Cardiac muscle cell (in vitro differentiated cells and primary cell): ENCODE measurements at regions not wholly inside any gene's neighbourhood (a gene's known extent, or its start where the extent isn't known, plus 50 kb on each side); places are given as distances from the start of the nearest gene placed in this dataset.

Experiments
- DNase-seq, 2 donors: peaks; one replicate each; pipeline versions ENCODE4 v3.0.0 to v3.0.0-alpha.2; 2010 to 2017; ENCODE audit warnings: low read depth in 1 of 2, low spot score in 1 of 2
- H3K27ac ChIP-seq: fragments of 200-600 bp; sonication (generic); 2 replicates; pipeline ENCODE4 v1.5.1; 2016
- H3K27me3 ChIP-seq: fragments of 200-600 bp; sonication (generic); 2 replicates; pipeline ENCODE4 v1.6.0; 2016; ENCODE audit warnings: control low read depth
- H3K36me3 ChIP-seq: fragments of 200-600 bp; sonication (generic); 2 replicates; pipeline ENCODE4 v1.5.1; 2016; ENCODE audit warnings: control low read depth
- H3K4me1 ChIP-seq: fragments of 200-600 bp; sonication (generic); 2 replicates; pipeline ENCODE4 v1.8.1; 2017; ENCODE audit warnings: low read depth, mild to moderate bottlenecking, mixed run types
- H3K4me3 ChIP-seq: fragments of 200-600 bp; sonication (generic); 2 replicates; pipeline ENCODE4 v1.5.1; 2016; ENCODE audit warnings: mild to moderate bottlenecking
- H3K9me3 ChIP-seq: fragments of 200-600 bp; sonication (generic); 2 replicates; pipeline ENCODE4 v1.5.1; 2017; ENCODE audit warnings: low read depth, mild to moderate bottlenecking, control low read depth
- CTCF ChIP-seq: IDR thresholded peaks from 2 replicates; pipeline ENCODE4 v1.5.1; 2012; ENCODE audit warnings: low read depth, mild to moderate bottlenecking, low read length

GRCh38 chr16:50881956-50882355 lies 140.1 kb downstream of the CYLD start:
- no peak for DNase-seq
- Histone ChIP-seq H3K9me3 (no peaks in the 10 kb centered on the region), H3K4me1 (no peaks in the 10 kb centered on the region), H3K4me3 (no peak overlapping the region), H3K27me3 (no peaks in the 10 kb centered on the region), H3K27ac (no peak overlapping the region), H3K36me3 (no peaks in the 10 kb centered on the region)
- TF ChIP-seq CTCF = no peak

- no peaks in the 10 kb centered on the region for H3K27me3 ChIP-seq
- H3K4me3 ChIP-seq = no peak overlapping the region
- no peak overlapping the region for H3K27ac ChIP-seq
- TF ChIP-seq CTCF = no peak
- no peaks in the 10 kb centered on the region for H3K36me3 ChIP-seq
- peak in 1 of 2 donors; percentile 14 for DNase-seq
- H3K4me1 ChIP-seq = no peaks in the 10 kb centered on the region
- H3K9me3 ChIP-seq = no peaks in the 10 kb centered on the region
These were observed 139.5 kb downstream of the CYLD start for GRCh38 chr16:50881331-50881830.

- no peak for TF ChIP-seq CTCF
These were observed 139.0 kb downstream of the CYLD start for GRCh38 chr16:50880926-50881325.

GRCh38 chr16:50879873-50880695 lies 138.2 kb downstream of the CYLD start:
- Histone ChIP-seq H3K4me3 (no peak overlapping the region), H3K36me3 (no peaks in the 10 kb centered on the region), H3K4me1 (no peaks in the 10 kb centered on the region), H3K27ac (no peak overlapping the region), H3K9me3 (no peaks in the 10 kb centered on the region), H3K27me3 (no peaks in the 10 kb centered on the region)
- peak in 1 of 2 donors; percentile 15 for DNase-seq
- TF ChIP-seq CTCF = no peak

More at GRCh38 chr16:50880926-50881325, 139.0 kb downstream of the CYLD start:
- no peak overlapping the region for H3K27ac ChIP-seq
- H3K4me1 ChIP-seq = no peaks in the 10 kb centered on the region
- no peak for DNase-seq
- H3K9me3 ChIP-seq = no peaks in the 10 kb centered on the region
- no peaks in the 10 kb centered on the region for H3K27me3 ChIP-seq
- H3K36me3 ChIP-seq = no peaks in the 10 kb centered on the region
- no peak overlapping the region for H3K4me3 ChIP-seq

- Histone ChIP-seq H3K4me3 (no peak overlapping the region), H3K36me3 (no peaks in the 10 kb centered on the region), H3K27ac (no peak overlapping the region), H3K27me3 (no peaks in the 10 kb centered on the region), H3K4me1 (no peaks in the 10 kb centered on the region), H3K9me3 (no peaks in the 10 kb centered on the region)
- DNase-seq = no peak
- TF ChIP-seq CTCF = no peak
These were observed 137.2 kb downstream of the CYLD start for GRCh38 chr16:50878966-50879615.
